PC-3 (cell line): ENCODE measurements at regions not wholly inside any gene's neighbourhood (a gene's known extent, or its start where the extent isn't known, plus 50 kb on each side); places are given as distances from the start of the nearest gene placed in this dataset.
"Not testable (repeated sequence)": the region's sequence is repeated elsewhere in the genome, so short reads cannot be mapped to it uniquely, and the experiment has no call there.

Experiments used
- ATAC-seq: fragments of 200-7000 bp; cut with Tn5 transposase; 2 replicates; pipeline ENCODE4 v1.9.1; 2020; ENCODE audit warnings: mild to moderate bottlenecking, moderate library complexity
- BruUV-seq: library from RNA; stranded (reverse); fragments of 400-500 nt; replicated peaks from 2 replicates; lab custom pipeline; 2021; lab: Mats Ljungman, UMichigan
- CTCF ChIA-PET: fragments of 300-600 bp; sonication (Branson Sonifier 250); formaldehyde crosslinking; loops from one replicate; lab custom pipeline; 2022; ENCODE audit warnings: antibody characterized with exemption; lab: Charles Lee
- POLR2A ChIA-PET: fragments of 300-600 bp; sonication (Branson Sonifier 250); formaldehyde crosslinking; loops from one replicate; lab custom pipeline; 2022; ENCODE audit warnings: antibody characterized with exemption; ENCODE audit not compliant: unreplicated experiment; lab: Charles Lee
- DNase-seq: peaks from one replicate; pipeline ENCODE4 v3.0.0-alpha.2; 2015
- H2AFZ ChIP-seq: fragments of 300-600 bp; sonication (generic); 2 replicates; pipeline ENCODE4 v1.6.0; 2016; ENCODE audit warnings: antibody characterized with exemption, low read length
- H3F3A ChIP-seq: fragments of 300-600 bp; sonication (generic); one replicate; pipeline ENCODE4 v1.6.0; 2017; ENCODE audit warnings: antibody characterized with exemption, low read length, control low read depth, mild to moderate bottlenecking; ENCODE audit not compliant: unreplicated experiment
- H3K27ac ChIP-seq: fragments of 300-600 bp; sonication (generic); 2 replicates; pipeline ENCODE4 v1.5.1; 2016; ENCODE audit warnings: mild to moderate bottlenecking, low read length
- H3K27me3 ChIP-seq: fragments of 300-600 bp; sonication (generic); 2 replicates; pipeline ENCODE4 v1.6.1; 2016; ENCODE audit warnings: low read length, mixed read lengths
- H3K36me3 ChIP-seq: fragments of 300-600 bp; sonication (generic); 2 replicates; pipeline ENCODE4 v1.6.1; 2016; ENCODE audit warnings: low read depth, mixed run types, low read length, mixed read lengths
- H3K4me1 ChIP-seq: fragments of 300-600 bp; sonication (generic); 2 replicates; pipeline ENCODE4 v1.5.1; 2016; ENCODE audit warnings: low read length; ENCODE audit not compliant: insufficient read depth
- H3K4me2 ChIP-seq: fragments of 300-600 bp; sonication (generic); 2 replicates; pipeline ENCODE4 v1.6.0; 2016; ENCODE audit warnings: low read length
- H3K4me3 ChIP-seq: fragments of 300-600 bp; sonication (generic); 2 replicates; pipeline ENCODE4 v1.5.1; 2016; ENCODE audit warnings: mild to moderate bottlenecking, low read length, mixed read lengths
- H3K79me2 ChIP-seq: fragments of 300-600 bp; sonication (generic); 2 replicates; pipeline ENCODE4 v1.6.1; 2017; ENCODE audit warnings: low read length, mixed read lengths
- H3K9ac ChIP-seq: fragments of 300-600 bp; sonication (generic); 2 replicates; pipeline ENCODE4 v1.6.0; 2016; ENCODE audit warnings: mild to moderate bottlenecking, low read length
- H3K9me2 ChIP-seq: fragments of 300-600 bp; sonication (generic); replicated peaks from 2 replicates; pipeline ENCODE4 v1.6.1; 2016; ENCODE audit warnings: mixed run types, low read length, mixed read lengths
- H3K9me3 ChIP-seq: fragments of 300-600 bp; sonication (generic); 2 replicates; pipeline ENCODE4 v1.6.1; 2016; ENCODE audit warnings: low read length, mixed read lengths
- H4K20me1 ChIP-seq: fragments of 300-600 bp; sonication (generic); 2 replicates; pipeline ENCODE4 v1.6.1; 2016; ENCODE audit warnings: low read length, mixed read lengths
- CTCF ChIP-seq: fragments of 300-600 bp; sonication (generic); conservative IDR thresholded peaks from 2 replicates; pipeline ENCODE4 v1.5.1; 2017; ENCODE audit warnings: antibody characterized with exemption, low read depth, mild to moderate bottlenecking, low read length
- EZH2 ChIP-seq: fragments of 300-600 bp; sonication (generic); IDR thresholded peaks from one replicate; pipeline ENCODE4 v1.6.1; 2017; ENCODE audit warnings: antibody characterized with exemption, mild to moderate bottlenecking, low read length; ENCODE audit not compliant: unreplicated experiment
- EZH2phosphoT487 ChIP-seq: fragments of 300-600 bp; sonication (generic); IDR thresholded peaks from 2 replicates; pipeline ENCODE4 v1.6.1; 2018; ENCODE audit warnings: mild to moderate bottlenecking, antibody characterized with exemption, low read length, borderline replicate concordance
- intact Hi-C: fragments of 100-400 bp; cut with micrococcal nuclease; formaldehyde crosslinking; loops from 2 replicates; pipeline ENCODE4 v1.9.0; 2023

GRCh38 chr4:96431094-96431493 lies 591.2 kb downstream of the PDHA2 start:
- Histone ChIP-seq H3K4me3 (no peak overlapping the region), H3F3A (no peaks in the 10 kb centered on the region), H3K79me2 (no peaks in the 10 kb centered on the region), H3K9me2 (no peaks in the 10 kb centered on the region), H3K4me2 (no peak overlapping the region), H3K36me3 (no peaks in the 10 kb centered on the region), H3K27ac (no peak overlapping the region), H3K9me3 (no peaks in the 10 kb centered on the region), H4K20me1 (no peaks in the 10 kb centered on the region), H2AFZ (no peak overlapping the region), H3K4me1 (no peaks in the 10 kb centered on the region), H3K27me3 (no peaks in the 10 kb centered on the region), H3K9ac (no peak overlapping the region)
- BruUV-seq, result no TSS peak
- ATAC-seq (no peak), DNase-seq (no peak)
- intact Hi-C loops, result no loop called here
- CTCF ChIA-PET, result no interaction called here
- POLR2A ChIA-PET, result no interaction called here
- TF ChIP-seq EZH2, result no peak
- TF ChIP-seq CTCF, result no peak
- TF ChIP-seq EZH2phosphoT487, result no peak

- Histone ChIP-seq H3K9me3 (0 out of 2 replicates have a peak, but pooled peaks cover 6% of the 10 kb centered on the region), H3K27me3 (no peaks in the 10 kb centered on the region), H3K9ac (no peak overlapping the region), H2AFZ (no peak overlapping the region), H3K9me2 (no peaks in the 10 kb centered on the region), H4K20me1 (no peaks in the 10 kb centered on the region), H3K4me2 (no peak overlapping the region), H3F3A (no peaks in the 10 kb centered on the region), H3K79me2 (no peaks in the 10 kb centered on the region), H3K27ac (no peak overlapping the region), H3K4me1 (no peaks in the 10 kb centered on the region), H3K36me3 (no peaks in the 10 kb centered on the region), H3K4me3 (no peak overlapping the region)
- ChIA-PET POLR2A (no interaction called here), CTCF (no interaction called here)
- DNase-seq (no peak), ATAC-seq (no peak)
- no TSS peak for BruUV-seq
- no peak for TF ChIP-seq CTCF
- no peak for TF ChIP-seq EZH2phosphoT487
- TF ChIP-seq EZH2, result no peak
- intact Hi-C loops, result no loop called here
Measured at GRCh38 chr4:96448315-96448872, 608.5 kb downstream of the PDHA2 start.

DNA sequence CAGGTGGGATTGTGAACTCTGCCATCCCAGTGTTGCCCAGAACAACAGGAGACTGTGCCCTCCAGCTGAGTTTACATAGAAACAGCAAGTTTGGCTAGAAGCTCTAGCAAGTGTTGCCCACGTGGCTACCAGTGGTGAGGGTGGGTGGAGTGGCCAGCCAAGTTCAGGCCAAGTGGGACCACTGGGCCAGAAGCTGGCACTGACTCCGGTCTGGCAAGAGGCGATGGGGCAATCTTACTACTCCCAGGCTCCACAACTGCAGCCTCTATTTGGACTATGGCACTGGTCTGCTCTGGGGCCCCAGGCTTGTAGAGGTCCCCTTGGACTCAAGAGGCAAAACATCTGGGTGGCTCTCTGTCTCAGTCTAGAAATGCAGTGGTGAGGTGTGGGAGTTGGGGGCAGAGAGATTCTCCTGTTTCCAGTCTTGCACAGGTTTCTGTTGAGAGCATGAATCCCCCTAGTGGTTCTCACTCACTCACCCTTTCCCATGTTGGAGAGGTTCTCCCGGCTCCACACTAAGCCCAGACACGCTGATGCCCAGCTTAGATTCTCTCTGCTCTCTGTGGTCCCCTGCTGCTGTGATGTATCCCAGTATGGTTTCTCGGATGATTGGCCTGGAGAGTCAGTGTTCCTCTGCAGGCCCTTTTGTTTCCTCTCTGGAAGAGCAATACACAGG lies 615.3 kb downstream of the PDHA2 start:
- TF ChIP-seq CTCF (no peak), EZH2 (no peak), EZH2phosphoT487 (no peak)
- Histone ChIP-seq H3K27me3 (no peaks in the 10 kb centered on the region), H3K4me2 (no peak overlapping the region), H3K9ac (no peak overlapping the region), H3K36me3 (no peaks in the 10 kb centered on the region), H4K20me1 (no peaks in the 10 kb centered on the region), H3K9me3 (no peaks in the 10 kb centered on the region), H2AFZ (no peak overlapping the region), H3K79me2 (no peaks in the 10 kb centered on the region), H3K4me1 (no peaks in the 10 kb centered on the region), H3F3A (no peaks in the 10 kb centered on the region), H3K9me2 (no peaks in the 10 kb centered on the region), H3K4me3 (no peak overlapping the region), H3K27ac (no peak overlapping the region)
- intact Hi-C loops, result no loop called here
- POLR2A ChIA-PET, result no interaction called here
- CTCF ChIA-PET, result no interaction called here
- DNase-seq (no peak), ATAC-seq (no peak)
- no TSS peak for BruUV-seq

DNA sequence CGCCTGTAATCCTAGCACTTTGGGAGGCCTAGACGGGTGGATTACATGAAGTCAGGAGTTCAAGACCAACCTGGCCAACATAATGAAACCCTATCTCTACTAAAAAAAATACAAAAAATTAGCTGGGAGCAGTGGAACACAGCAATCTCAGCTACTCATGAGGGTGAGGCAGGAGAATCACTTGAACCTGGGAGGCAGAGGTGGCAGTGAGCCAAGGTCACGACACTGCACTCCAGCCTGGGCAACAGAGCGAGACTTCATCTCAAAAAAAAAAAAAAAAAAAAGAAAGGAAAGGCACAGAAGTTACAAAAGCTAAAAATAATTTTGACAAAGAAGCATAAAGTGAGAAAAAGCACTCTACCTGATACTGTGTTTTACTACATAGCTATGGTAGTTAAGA lies 618.1 kb downstream of the PDHA2 start:
- H4K20me1 ChIP-seq, H3K9ac ChIP-seq, H3K36me3 ChIP-seq, H3K4me1 ChIP-seq, DNase-seq, H3K27me3 ChIP-seq, CTCF ChIA-PET, H3K9me2 ChIP-seq, H3K4me2 ChIP-seq, H3F3A ChIP-seq, ATAC-seq, H3K9me3 ChIP-seq, intact Hi-C loops, POLR2A ChIA-PET, H3K79me2 ChIP-seq, H3K4me3 ChIP-seq, BruUV-seq, H3K27ac ChIP-seq, H2AFZ ChIP-seq: not testable (repeated sequence)
